ENCODE measurements at regions not wholly inside any gene's neighbourhood (a gene's known extent, or its start where the extent isn't known, plus 50 kb on each side); places are given as distances from the start of the nearest gene placed in this dataset.

GRCh38 chr13:53822136-53822535 lies 793.5 kb downstream of the OLFM4 start:
- 94% methylated on average over 5 of the region's 5 CpGs; no CpG with 5 or more reads in 1 of the 2 experiments for WGBS, 2 experiments (ENCODE audit: extremely low coverage in 1 of 2, insufficient coverage in 1 of 2, insufficient read length in 1 of 2, insufficient replicate concordance in 2 of 2, low coverage in 1 of 2, low lambda C conversion rate in 2 of 2, missing lambda C conversion rate in 1 of 2)
- DNase-seq (ENCODE audit: low read depth in 1 of 2, low spot score in 2 of 2) (no peak), FAIRE-seq (no peak)
- ChIA-PET CTCF (ENCODE audit: partially characterized antibody) (interaction anchor here (2.2 kb wide), 1 partner anchor 40 kb away, joined by 5 read pairs; no protein-coding TSS in a partner anchor), POLR2A (ENCODE audit: partially characterized antibody) (no interaction called here)
- Histone ChIP-seq H3K79me2 (ENCODE audit: control insufficient read depth in 1 of 2, insufficient read depth in 2 of 2, low read length in 2 of 2) (no peaks in the 10 kb centered on the region), H3K23me2 (ENCODE audit: low read depth, low read length) (no peaks in the 10 kb centered on the region), H3K9ac (replicated peaks in 1 of 4; ENCODE audit: extremely low read depth in 1 of 4, low read depth in 3 of 4, low read length in 3 of 4) (no peak overlapping the region), H3K23ac (ENCODE audit: insufficient read length) (no peak overlapping the region), H3K4ac (replicated peaks; ENCODE audit: insufficient read length, low read depth, low read length) (no peak overlapping the region), H3K36me3 (ENCODE audit: control insufficient read depth in 2 of 4, insufficient read depth in 4 of 4, low read length in 3 of 4) (no peaks in the 10 kb centered on the region), H4K20me1 (replicated peaks in 1 of 2; ENCODE audit: control insufficient read depth in 1 of 2, insufficient read depth in 2 of 2, low read length in 2 of 2) (no peaks in the 10 kb centered on the region), H3K18ac (ENCODE audit: extremely low read depth, low read length) (no peak overlapping the region), H2BK5ac (ENCODE audit: low read depth, low read length) (no peak overlapping the region), H2BK20ac (ENCODE audit: low read length) (no peak overlapping the region), H4K5ac (ENCODE audit: insufficient read length, low read depth, low read length) (no peak overlapping the region), H3K14ac (ENCODE audit: insufficient read length) (no peak overlapping the region), H2BK120ac (replicated peaks; ENCODE audit: low read depth, low read length) (no peak overlapping the region), H2BK15ac (ENCODE audit: low read length) (no peak overlapping the region), H3K4me1 (replicated peaks in 1 of 4; ENCODE audit: control insufficient read depth in 3 of 4, insufficient read depth in 4 of 4, low read length in 3 of 4) (no peaks in the 10 kb centered on the region), H3K56ac (replicated peaks; ENCODE audit: insufficient read length, low read depth, low read length) (no peak overlapping the region), H2AK5ac (ENCODE audit: low read depth, low read length) (no peak overlapping the region), H3K79me1 (ENCODE audit: low read depth, low read length) (no peaks in the 10 kb centered on the region), H3K4me2 (ENCODE audit: insufficient read depth in 1 of 2, low read depth in 2 of 2, low read length in 2 of 2) (no peak overlapping the region), H3K9me3 (ENCODE audit: insufficient read depth in 2 of 2, low read depth in 1 of 2, low read length in 1 of 2) (no peaks in the 10 kb centered on the region), H3K27ac (ENCODE audit: low read depth, low read length) (no peak overlapping the region), H2AFZ (ENCODE audit: low read length) (no peak overlapping the region), H4K8ac (ENCODE audit: extremely low read depth, insufficient read depth, low read length) (no peak overlapping the region), H4K91ac (replicated peaks; ENCODE audit: insufficient read length, low read length) (no peak overlapping the region), H3K27me3 (replicated peaks in 1 of 4; ENCODE audit: control insufficient read depth in 3 of 4, extremely low read depth in 1 of 4, insufficient read depth in 3 of 4, low read length in 3 of 4) (no peaks in the 10 kb centered on the region), H3K4me3 (ENCODE audit: extremely low read depth in 1 of 4, insufficient read depth in 2 of 4, low read depth in 3 of 4, low read length in 4 of 4) (no peak overlapping the region), H2BK12ac (ENCODE audit: low read depth, low read length) (no peak overlapping the region)
- no peak for TF ChIP-seq NANOG (IDR thresholded peaks at IDR 0.05; ENCODE audit: insufficient read depth, low read depth, low read length, poor library complexity, severe bottlenecking)
- no peak for TF ChIP-seq HDAC2 (IDR thresholded peaks at IDR 0.05; ENCODE audit: borderline replicate concordance in 1 of 2, low read depth in 2 of 2, low read length in 2 of 2)
- no peak for TF ChIP-seq CHD2 (IDR thresholded peaks at IDR 0.05; ENCODE audit: low read length)
- TF ChIP-seq, protein P1, sequence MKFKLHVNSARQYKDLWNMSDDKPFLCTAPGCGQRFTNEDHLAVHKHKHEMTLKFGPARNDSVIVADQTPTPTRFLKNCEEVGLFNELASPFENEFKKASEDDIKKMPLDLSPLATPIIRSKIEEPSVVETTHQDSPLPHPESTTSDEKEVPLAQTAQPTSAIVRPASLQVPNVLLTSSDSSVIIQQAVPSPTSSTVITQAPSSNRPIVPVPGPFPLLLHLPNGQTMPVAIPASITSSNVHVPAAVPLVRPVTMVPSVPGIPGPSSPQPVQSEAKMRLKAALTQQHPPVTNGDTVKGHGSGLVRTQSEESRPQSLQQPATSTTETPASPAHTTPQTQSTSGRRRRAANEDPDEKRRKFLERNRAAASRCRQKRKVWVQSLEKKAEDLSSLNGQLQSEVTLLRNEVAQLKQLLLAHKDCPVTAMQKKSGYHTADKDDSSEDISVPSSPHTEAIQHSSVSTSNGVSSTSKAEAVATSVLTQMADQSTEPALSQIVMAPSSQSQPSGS (IDR thresholded peaks at IDR 0.05; ENCODE audit: low read length) = no peak
- TF ChIP-seq SIN3A (conservative IDR thresholded peaks at IDR 0.05 in 1 of 2, IDR thresholded peaks at IDR 0.05 in 1 of 2; ENCODE audit: low read depth in 1 of 2, low read length in 2 of 2) = no peak
- TF ChIP-seq TAF1 (IDR thresholded peaks at IDR 0.05; ENCODE audit: low read depth, low read length) = no peak
- TF ChIP-seq CTBP2 (IDR thresholded peaks at IDR 0.05; ENCODE audit: borderline replicate concordance, insufficient read depth, insufficient read length, low read length) = no peak
- TF ChIP-seq CEBPB (IDR thresholded peaks at IDR 0.05; ENCODE audit: low read depth, low read length) = no peak
- TF ChIP-seq SAP30 (IDR thresholded peaks at IDR 0.05; ENCODE audit: insufficient read depth, insufficient replicate concordance, low read length) = no peak
- TF ChIP-seq POLR2AphosphoS5 (IDR thresholded peaks at IDR 0.05; ENCODE audit: low read depth, low read length) = no peak
- no peak for TF ChIP-seq RAD21 (IDR thresholded peaks at IDR 0.05 in 1 of 2, conservative IDR thresholded peaks at IDR 0.05 in 1 of 2; ENCODE audit: low read depth in 2 of 2, low read length in 2 of 2)
- TF ChIP-seq KDM5A (IDR thresholded peaks at IDR 0.05; ENCODE audit: low read length) = no peak
